H1 (cell line): ENCODE measurements at regions not wholly inside any gene's neighbourhood (a gene's known extent, or its start where the extent isn't known, plus 50 kb on each side); places are given as distances from the start of the nearest gene placed in this dataset.

Source experiments
- CTCF ChIA-PET: fragments of 300-600 bp; sonication (Branson Sonifier 250); formaldehyde crosslinking; loops from one replicate; lab custom pipeline; 2021; ENCODE audit not compliant: partially characterized antibody; lab: Charles Lee
- POLR2A ChIA-PET: fragments of 300-600 bp; sonication (Branson Sonifier 250); formaldehyde crosslinking; loops from one replicate; lab custom pipeline; 2021; ENCODE audit warnings: inconsistent platforms; ENCODE audit not compliant: partially characterized antibody; lab: Charles Lee
- DNase-seq, 2 experiments: peaks; one replicate each; pipeline versions ENCODE4 v3.0.0 to v3.0.0-alpha.2; 2010 to 2022; ENCODE audit warnings: low spot score in 2 of 2, low read depth in 1 of 2, mixed read lengths in 1 of 2
- FAIRE-seq: peaks from 2 replicates; lab custom pipeline; 2011; peaks lifted over from hg19 to GRCh38; lab: Jason Lieb, UNC
- H2AFZ ChIP-seq: 2 replicates; pipeline ENCODE4 v1.8.1; 2012; ENCODE audit warnings: low read length, inconsistent platforms
- H2AK5ac ChIP-seq: 2 replicates; pipeline ENCODE4 v1.6.1; 2013; ENCODE audit warnings: low read depth, low read length
- H2BK120ac ChIP-seq: replicated peaks from 2 replicates; pipeline ENCODE3; 2013; ENCODE audit warnings: low read depth, low read length, inconsistent platforms
- H2BK12ac ChIP-seq: 2 replicates; pipeline ENCODE4 v1.6.1; 2013; ENCODE audit warnings: low read depth, low read length
- H2BK15ac ChIP-seq: 2 replicates; pipeline ENCODE4 v1.6.1; 2013; ENCODE audit warnings: low read length
- H2BK20ac ChIP-seq: 2 replicates; pipeline ENCODE4 v1.6.1; 2013; ENCODE audit warnings: low read length
- H2BK5ac ChIP-seq: 2 replicates; pipeline ENCODE4 v1.6.1; 2013; ENCODE audit warnings: low read depth, low read length
- H3K14ac ChIP-seq: 2 replicates; pipeline ENCODE4 v1.6.1; 2013; ENCODE audit warnings: inconsistent platforms; ENCODE audit not compliant: insufficient read length
- H3K18ac ChIP-seq: 2 replicates; pipeline ENCODE4 v1.6.1; 2013; ENCODE audit warnings: low read length; ENCODE audit errors: extremely low read depth
- H3K23ac ChIP-seq: 2 replicates; pipeline ENCODE4 v1.6.1; 2013; ENCODE audit warnings: inconsistent platforms; ENCODE audit not compliant: insufficient read length
- H3K23me2 ChIP-seq: 2 replicates; pipeline ENCODE4 v1.6.1; 2013; ENCODE audit warnings: low read depth, low read length
- H3K27ac ChIP-seq: 2 replicates; pipeline ENCODE4 v1.6.1; 2011; ENCODE audit warnings: low read depth, low read length, inconsistent platforms
- H3K27me3 ChIP-seq, 4 experiments: replicated peaks in 1 of 4; 1 replicate in 1 of 4; 2 replicates in 3 of 4; pipeline versions ENCODE4 v1.6.1 to v1.8.1; 2011 to 2013; ENCODE audit warnings: low read length in 3 of 4, mild to moderate bottlenecking in 3 of 4, inconsistent platforms in 2 of 4, mixed read lengths in 2 of 4, moderate library complexity in 1 of 4; ENCODE audit not compliant: control insufficient read depth in 3 of 4, insufficient read depth in 3 of 4; ENCODE audit errors: extremely low read depth in 1 of 4
- H3K36me3 ChIP-seq, 4 experiments: 2 replicates each; pipeline versions ENCODE4 v1.6.1 to v1.8.1; 2011 to 2013; ENCODE audit warnings: mild to moderate bottlenecking in 4 of 4, low read length in 3 of 4, moderate library complexity in 2 of 4, control low read depth in 1 of 4, inconsistent platforms in 1 of 4; ENCODE audit not compliant: insufficient read depth in 4 of 4, control insufficient read depth in 2 of 4
- H3K4ac ChIP-seq: replicated peaks from 2 replicates; pipeline ENCODE3; 2013; ENCODE audit warnings: low read length, low read depth, mixed read lengths, inconsistent platforms; ENCODE audit not compliant: insufficient read length
- H3K4me1 ChIP-seq, 4 experiments: replicated peaks in 1 of 4; 1 replicate in 1 of 4; 2 replicates in 3 of 4; pipeline versions ENCODE4 v1.6.1 to v1.8.1; 2011 to 2013; ENCODE audit warnings: low read length in 3 of 4, inconsistent platforms in 2 of 4, mixed read lengths in 1 of 4; ENCODE audit not compliant: insufficient read depth in 4 of 4, control insufficient read depth in 3 of 4
- H3K4me2 ChIP-seq, 2 experiments: 2 replicates each; pipeline versions ENCODE4 v1.6.1 to v1.8.1; 2011 to 2013; ENCODE audit warnings: low read depth in 2 of 2, low read length in 2 of 2, control low read depth in 1 of 2, inconsistent platforms in 1 of 2, mild to moderate bottlenecking in 1 of 2; ENCODE audit not compliant: insufficient read depth in 1 of 2
- H3K4me3 ChIP-seq, 4 experiments: fragments of 200-600, 300-600 bp in 1 of 4; sonication (generic), shearing (Covaris generic), sonication (Bioruptor Twin) in 1 of 4; 2 replicates each; pipeline versions ENCODE4 v1.5.1 to v1.8.1; 2011 to 2016; ENCODE audit warnings: low read length in 4 of 4, low read depth in 3 of 4, control low read depth in 2 of 4, inconsistent platforms in 2 of 4, mild to moderate bottlenecking in 2 of 4, mixed read lengths in 1 of 4, moderate library complexity in 1 of 4; ENCODE audit not compliant: insufficient read depth in 2 of 4; ENCODE audit errors: extremely low read depth in 1 of 4
- H3K56ac ChIP-seq: replicated peaks from 2 replicates; pipeline ENCODE3; 2013; ENCODE audit warnings: low read depth, mild to moderate bottlenecking, mixed read lengths, low read length, inconsistent platforms; ENCODE audit not compliant: insufficient read length
- H3K79me1 ChIP-seq: 2 replicates; pipeline ENCODE4 v1.6.1; 2013; ENCODE audit warnings: low read depth, low read length, control low read depth
- H3K79me2 ChIP-seq, 2 experiments: 2 replicates each; pipeline versions ENCODE4 v1.6.1 to v1.8.1; 2012 to 2013; ENCODE audit warnings: low read length in 2 of 2, mild to moderate bottlenecking in 2 of 2, inconsistent platforms in 1 of 2; ENCODE audit not compliant: insufficient read depth in 2 of 2, control insufficient read depth in 1 of 2
- H3K9ac ChIP-seq, 4 experiments: replicated peaks in 1 of 4; 1 replicate in 1 of 4; 2 replicates in 3 of 4; pipeline versions ENCODE4 v1.6.1 to v1.8.1; 2011 to 2013; ENCODE audit warnings: low read depth in 3 of 4, low read length in 3 of 4, control low read depth in 2 of 4, mild to moderate bottlenecking in 2 of 4, moderate library complexity in 2 of 4, inconsistent platforms in 1 of 4; ENCODE audit errors: extremely low read depth in 1 of 4
- H3K9me3 ChIP-seq, 2 experiments: 2 replicates each; pipeline versions ENCODE4 v1.6.1 to v1.8.1; 2012 to 2013; ENCODE audit warnings: mild to moderate bottlenecking in 2 of 2, moderate library complexity in 2 of 2, control low read depth in 1 of 2, inconsistent platforms in 1 of 2, low read depth in 1 of 2, low read length in 1 of 2, mixed read lengths in 1 of 2; ENCODE audit not compliant: insufficient read depth in 2 of 2
- H4K20me1 ChIP-seq, 2 experiments: replicated peaks in 1 of 2; 2 replicates each; pipeline versions ENCODE3 to v1.8.1; 2011 to 2013; ENCODE audit warnings: inconsistent platforms in 2 of 2, low read length in 2 of 2, mild to moderate bottlenecking in 1 of 2; ENCODE audit not compliant: insufficient read depth in 2 of 2, control insufficient read depth in 1 of 2
- H4K5ac ChIP-seq: 2 replicates; pipeline ENCODE4 v1.6.1; 2013; ENCODE audit warnings: low read length, low read depth, mixed read lengths, inconsistent platforms; ENCODE audit not compliant: insufficient read length
- H4K8ac ChIP-seq: 2 replicates; pipeline ENCODE4 v1.8.0; 2013; ENCODE audit warnings: mild to moderate bottlenecking, moderate library complexity, low read length, inconsistent platforms; ENCODE audit not compliant: insufficient read depth; ENCODE audit errors: extremely low read depth
- H4K91ac ChIP-seq: replicated peaks from 2 replicates; pipeline ENCODE3; 2013; ENCODE audit warnings: low read length, mixed read lengths, inconsistent platforms; ENCODE audit not compliant: insufficient read length
- BCL11A ChIP-seq, 2 experiments: IDR thresholded peaks; one replicate each; pipeline ENCODE4 v1.6.1; 2011; ENCODE audit warnings: low read depth in 2 of 2, low read length in 2 of 2, mild to moderate bottlenecking in 2 of 2
- CBX8 ChIP-seq: fragments of 300-800, 300-1000 bp; sonication (generic); IDR thresholded peaks from 2 replicates; pipeline ENCODE4 v1.7.1; 2016; ENCODE audit warnings: low read depth, low read length, borderline replicate concordance
- CREB1 ChIP-seq: IDR thresholded peaks from 2 replicates; pipeline ENCODE4 v1.6.1; 2012; ENCODE audit warnings: inconsistent platforms
- EGR1 ChIP-seq: IDR thresholded peaks from 2 replicates; pipeline ENCODE4 v1.6.1; 2011; ENCODE audit warnings: low read depth, low read length, borderline replicate concordance
- GABPA ChIP-seq: IDR thresholded peaks from 2 replicates; pipeline ENCODE4 v1.6.1; 2011; ENCODE audit warnings: mild to moderate bottlenecking, low read length, moderate library complexity, borderline replicate concordance; ENCODE audit not compliant: insufficient read depth
- HDAC6 ChIP-seq: IDR thresholded peaks from one replicate; pipeline ENCODE4 v1.7.1; 2012; ENCODE audit warnings: low read depth, mild to moderate bottlenecking, inconsistent platforms, low read length, moderate library complexity
- MAX ChIP-seq: IDR thresholded peaks from 2 replicates; pipeline ENCODE4 v1.6.1; 2012; ENCODE audit warnings: inconsistent platforms
- POU5F1 ChIP-seq: IDR thresholded peaks from 2 replicates; pipeline ENCODE4 v1.6.1; 2011; ENCODE audit warnings: low read depth, mild to moderate bottlenecking, low read length, moderate library complexity
- SIN3A ChIP-seq, 2 experiments: IDR thresholded peaks in 1 of 2; conservative IDR thresholded peaks in 1 of 2; 2 replicates each; pipeline ENCODE4 v1.6.1; 2011 to 2012; ENCODE audit warnings: low read length in 2 of 2, improper control_type of control experiment in 1 of 2, low read depth in 1 of 2, mild to moderate bottlenecking in 1 of 2

GRCh38 chr13:31074756-31075155 is 86.9 kb downstream of the HSPH1 start:
- Histone ChIP-seq H3K27me3 (no peaks in the 10 kb centered on the region), H4K5ac (no peak overlapping the region), H3K4me2 (no peak overlapping the region), H3K79me2 (no peaks in the 10 kb centered on the region), H3K56ac (no peak overlapping the region), H2BK120ac (no peak overlapping the region), H3K18ac (no peak overlapping the region), H3K27ac (no peak overlapping the region), H3K4ac (no peak overlapping the region), H3K23ac (no peak overlapping the region), H3K36me3 (no peaks in the 10 kb centered on the region), H4K20me1 (no peaks in the 10 kb centered on the region), H3K4me1 (peaks cover 0 to 4% (median 1%) of the 10 kb centered on the region in 4 experiments; a peak in 2 of 7 replicates), H4K91ac (no peak overlapping the region), H2BK15ac (no peak overlapping the region), H4K8ac (no peak overlapping the region), H3K9ac (no peak overlapping the region), H2BK5ac (no peak overlapping the region), H2AFZ (no peak overlapping the region; the same call in 1 of the 2 replicates), H3K14ac (no peak overlapping the region), H3K79me1 (no peaks in the 10 kb centered on the region), H3K23me2 (no peaks in the 10 kb centered on the region), H3K9me3 (no peaks in the 10 kb centered on the region), H2BK12ac (no peak overlapping the region; the same call in 1 of the 2 replicates), H3K4me3 (no peak overlapping the region), H2BK20ac (no peak overlapping the region), H2AK5ac (no peak overlapping the region)
- CTCF ChIA-PET: interaction anchor here (1.1 to 1.7 kb wide), 3 partner anchors 11 to 31 kb away, joined by 3 to 9 read pairs (median 3); no protein-coding TSS in a partner anchor
- TF ChIP-seq BCL11A (IDR thresholded peaks at IDR 0.05; ENCODE audit: low read depth in 2 of 2, low read length in 2 of 2) (no peak), EGR1 (no peak), MAX (no peak), HDAC6 (no peak), POU5F1 (no peak), GABPA (no peak), SIN3A (conservative IDR thresholded peaks at IDR 0.05 in 1 of 2, IDR thresholded peaks at IDR 0.05 in 1 of 2; ENCODE audit: low read depth in 1 of 2, low read length in 2 of 2) (no peak), CREB1 (no peak), CBX8 (no peak)
- no peak for DNase-seq
- no peak for FAIRE-seq
- POLR2A ChIA-PET: interaction anchor here (1.5 kb wide), 1 partner anchor 11 kb away, joined by 5 read pairs; no protein-coding TSS in a partner anchor
